Left ventricle myocardium superior (tissue), 1 donor: ENCODE measurements at regions not wholly inside any gene's neighbourhood (a gene's known extent, or its start where the extent isn't known, plus 50 kb on each side); places are given as distances from the start of the nearest gene placed in this dataset.

Experiments
- ATAC-seq: fragments of 200-7000 bp; cut with Tn5 transposase; one replicate; pipeline ENCODE4 v1.9.1; 2020; ENCODE audit warnings: mild to moderate bottlenecking, moderate library complexity
- DNase-seq: peaks from one replicate; pipeline ENCODE4 v3.0.0-alpha.2; 2020
- intact Hi-C: fragments of 100-400 bp; cut with micrococcal nuclease; formaldehyde crosslinking; loops from one replicate; pipeline ENCODE4 v1.11.0; 2022
- donor health status: DM: no; HTN: yes; CAD: no; lungs with severe emphysema.

GRCh38 chr3:30245858-30246622 lies 360.4 kb upstream of the TGFBR2 start:
- DNase-seq (no peak), ATAC-seq (no peak)
- intact Hi-C loops = no loop called here

GRCh38 chr3:30248423-30248822 lies 358.0 kb upstream of the TGFBR2 start:
- intact Hi-C loops = no loop called here
- no peak for ATAC-seq
- DNase-seq = no peak

- DNase-seq = no peak
- ATAC-seq = no peak
- intact Hi-C loops = no loop called here
Measured at GRCh38 chr3:30252474-30252873, 353.9 kb upstream of the TGFBR2 start.

- intact Hi-C loops = no loop called here
- DNase-seq (no peak), ATAC-seq (no peak)
Measured at GRCh38 chr3:30253832-30254231, 352.6 kb upstream of the TGFBR2 start.

- no peak for DNase-seq
- no peak for ATAC-seq
- intact Hi-C loops = no loop called here
Measured at GRCh38 chr3:30256474-30256873, 349.9 kb upstream of the TGFBR2 start.

GRCh38 chr3:30258426-30259392 lies 347.7 kb upstream of the TGFBR2 start:
- ATAC-seq = no peak
- DNase-seq = no peak
- intact Hi-C loops = no loop called here

- no peak for ATAC-seq
Measured at GRCh38 chr3:30259730-30260129, 346.7 kb upstream of the TGFBR2 start.

GRCh38 chr3:30260762-30261161 lies 345.6 kb upstream of the TGFBR2 start:
- no peak for DNase-seq
- no peak for ATAC-seq

More at GRCh38 chr3:30259730-30260129, 346.7 kb upstream of the TGFBR2 start:
- no peak for DNase-seq
- intact Hi-C loops = no loop called here

GRCh38 chr3:30263238-30263924 lies 343.0 kb upstream of the TGFBR2 start:
- intact Hi-C loops = no loop called here
- DNase-seq = no peak
- no peak for ATAC-seq

More at GRCh38 chr3:30260762-30261161, 345.6 kb upstream of the TGFBR2 start:
- intact Hi-C loops = no loop called here

- no peak for DNase-seq
- ATAC-seq = no peak
- intact Hi-C loops = no loop called here
Measured at GRCh38 chr3:30263925-30264313, 342.5 kb upstream of the TGFBR2 start.

- intact Hi-C loops = no loop called here
- no peak for ATAC-seq
Measured at GRCh38 chr3:30266524-30266923, 339.9 kb upstream of the TGFBR2 start.

GRCh38 chr3:30268288-30268687 lies 338.1 kb upstream of the TGFBR2 start:
- DNase-seq (no peak), ATAC-seq (no peak)
- intact Hi-C loops = no loop called here

More at GRCh38 chr3:30266524-30266923, 339.9 kb upstream of the TGFBR2 start:
- no peak for DNase-seq

- intact Hi-C loops = no loop called here
- DNase-seq (no peak), ATAC-seq (no peak)
Measured at GRCh38 chr3:30269751-30270445, 336.5 kb upstream of the TGFBR2 start.

GRCh38 chr3:30271781-30272180 lies 334.6 kb upstream of the TGFBR2 start:
- ATAC-seq (no peak), DNase-seq (no peak)
- intact Hi-C loops = no loop called here

- no peak for ATAC-seq
- intact Hi-C loops = no loop called here
- DNase-seq = no peak
Measured at GRCh38 chr3:30273304-30274072, 332.9 kb upstream of the TGFBR2 start.

GRCh38 chr3:30277494-30277893 lies 328.9 kb upstream of the TGFBR2 start:
- intact Hi-C loops = no loop called here
- ATAC-seq (no peak), DNase-seq (no peak)

- ATAC-seq = no peak
- DNase-seq = no peak
- intact Hi-C loops = no loop called here
Measured at GRCh38 chr3:30281526-30281925, 324.9 kb upstream of the TGFBR2 start.

GRCh38 chr3:30282154-30282696 lies 324.2 kb upstream of the TGFBR2 start:
- intact Hi-C loops = no loop called here
- DNase-seq = no peak
- ATAC-seq = no peak
